AG08395 (cell line): ENCODE measurements at regions not wholly inside any gene's neighbourhood (a gene's known extent, or its start where the extent isn't known, plus 50 kb on each side); places are given as distances from the start of the nearest gene placed in this dataset.
"Not testable (repeated sequence)": the region's sequence is repeated elsewhere in the genome, so short reads cannot be mapped to it uniquely, and the experiment has no call there.

Source experiments
- DNase-seq: peaks from one replicate; pipeline ENCODE4 v3.0.0; 2012; ENCODE audit warnings: mixed read lengths, low spot score

GRCh38 chr7:43044511-43044910, 67.9 kb upstream of the HECW1 start:
- DNase-seq, result no peak

- no peak for DNase-seq
Measured at GRCh38 chr7:43054052-43054722, 58.3 kb upstream of the HECW1 start.

- DNase-seq, result no peak
Measured at GRCh38 chr7:43057141-43057540, 55.3 kb upstream of the HECW1 start.

GRCh38 chr7:43058271-43059066, 54.0 kb upstream of the HECW1 start:
- no peak for DNase-seq

- not testable (repeated sequence) for DNase-seq
Measured at GRCh38 chr7:43059067-43059600, 53.3 kb upstream of the HECW1 start.
